ENCODE measurements at regions not wholly inside any gene's neighbourhood (a gene's known extent, or its start where the extent isn't known, plus 50 kb on each side); places are given as distances from the start of the nearest gene placed in this dataset. TPM values are rescaled to one million over a fixed set of nuclear protein-coding genes. Genes with fewer than 3 reads are reported as not detected.

GRCh38 chr5:129398026-129398678 lies 61.9 kb upstream of the ADAMTS19 start:
- Mint-ChIP-seq H3K27ac (no peak overlapping the region), H3K27me3 (no peaks in the 10 kb centered on the region), H3K36me3 (no peaks in the 10 kb centered on the region), H3K9me3 (peaks cover 3% of the 10 kb centered on the region), H3K4me1 (ENCODE audit: unreplicated experiment) (peaks cover 9% of the 10 kb centered on the region), H3K4me3 (no peak overlapping the region)
- DNase-seq (ENCODE audit: extremely low spot score, unreplicated experiment), result no peak
- TF ChIP-seq, protein P1, sequence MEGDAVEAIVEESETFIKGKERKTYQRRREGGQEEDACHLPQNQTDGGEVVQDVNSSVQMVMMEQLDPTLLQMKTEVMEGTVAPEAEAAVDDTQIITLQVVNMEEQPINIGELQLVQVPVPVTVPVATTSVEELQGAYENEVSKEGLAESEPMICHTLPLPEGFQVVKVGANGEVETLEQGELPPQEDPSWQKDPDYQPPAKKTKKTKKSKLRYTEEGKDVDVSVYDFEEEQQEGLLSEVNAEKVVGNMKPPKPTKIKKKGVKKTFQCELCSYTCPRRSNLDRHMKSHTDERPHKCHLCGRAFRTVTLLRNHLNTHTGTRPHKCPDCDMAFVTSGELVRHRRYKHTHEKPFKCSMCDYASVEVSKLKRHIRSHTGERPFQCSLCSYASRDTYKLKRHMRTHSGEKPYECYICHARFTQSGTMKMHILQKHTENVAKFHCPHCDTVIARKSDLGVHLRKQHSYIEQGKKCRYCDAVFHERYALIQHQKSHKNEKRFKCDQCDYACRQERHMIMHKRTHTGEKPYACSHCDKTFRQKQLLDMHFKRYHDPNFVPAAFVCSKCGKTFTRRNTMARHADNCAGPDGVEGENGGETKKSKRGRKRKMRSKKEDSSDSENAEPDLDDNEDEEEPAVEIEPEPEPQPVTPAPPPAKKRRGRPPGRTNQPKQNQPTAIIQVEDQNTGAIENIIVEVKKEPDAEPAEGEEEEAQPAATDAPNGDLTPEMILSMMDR (conservative IDR thresholded peaks at IDR 0.05), result no peak

DNA sequence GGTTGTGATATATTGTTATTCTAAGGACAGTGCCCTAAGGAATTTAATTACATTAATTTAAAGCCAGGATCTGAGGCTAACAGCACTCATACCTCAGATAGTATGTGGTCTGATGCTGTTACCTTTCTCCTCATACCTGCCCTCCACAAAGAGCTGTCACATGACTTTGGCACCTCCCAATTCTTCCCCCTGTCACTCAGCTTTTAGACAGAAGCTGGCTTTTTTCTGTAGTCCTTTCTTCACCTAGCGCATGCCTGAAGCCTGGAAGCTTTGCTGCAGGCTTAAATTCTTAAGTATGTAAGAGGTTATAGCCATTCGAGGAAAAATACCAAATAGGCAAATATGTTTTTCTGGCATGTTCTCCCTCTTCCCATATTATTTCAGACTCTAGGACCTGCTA lies 61.0 kb upstream of the ADAMTS19 start:
- no peaks in the 10 kb centered on the region for H3K27me3 Mint-ChIP-seq
- peaks cover 3% of the 10 kb centered on the region for H3K9me3 Mint-ChIP-seq
- no peak overlapping the region for H3K27ac Mint-ChIP-seq
- H3K4me3 Mint-ChIP-seq, result no peak overlapping the region
- H3K36me3 Mint-ChIP-seq, result no peaks in the 10 kb centered on the region
- H3K4me1 Mint-ChIP-seq (ENCODE audit: unreplicated experiment), result peaks cover 9% of the 10 kb centered on the region
- TF ChIP-seq, protein P1 (conservative IDR thresholded peaks at IDR 0.05), result no peak
- DNase-seq (ENCODE audit: extremely low spot score, unreplicated experiment), result no peak

DNA sequence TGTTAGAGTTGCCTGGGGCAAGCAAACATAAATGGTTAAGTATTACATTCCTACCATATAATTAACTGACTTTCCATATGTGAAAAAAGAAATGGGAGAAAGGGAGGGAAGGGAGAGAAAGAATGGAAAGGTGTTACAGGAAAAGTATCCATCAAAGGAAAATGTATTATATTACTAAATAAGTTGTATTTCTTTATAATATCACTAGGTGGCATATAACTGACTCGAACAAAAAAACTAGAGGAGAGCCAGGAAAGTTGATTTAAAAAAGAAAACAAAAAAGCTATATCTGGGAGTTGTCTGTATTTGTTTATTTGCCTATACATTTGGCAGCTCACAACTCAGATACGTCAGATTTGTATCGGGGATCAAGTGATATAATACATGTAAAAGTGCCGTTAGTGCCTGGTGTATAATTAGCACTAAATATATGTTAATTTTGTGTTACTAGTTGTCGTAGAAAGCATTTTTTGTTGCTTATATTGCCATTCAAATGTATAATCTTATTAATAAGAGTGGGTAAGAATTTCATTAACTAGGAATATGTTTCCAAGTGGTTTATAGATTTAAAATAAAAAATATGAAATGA lies 59.6 kb upstream of the ADAMTS19 start:
- Mint-ChIP-seq H3K4me3 (no peak overlapping the region), H3K27ac (no peak overlapping the region), H3K4me1 (ENCODE audit: unreplicated experiment) (peaks cover 9% of the 10 kb centered on the region), H3K9me3 (peaks cover under 1% of the 10 kb centered on the region), H3K27me3 (no peaks in the 10 kb centered on the region), H3K36me3 (no peaks in the 10 kb centered on the region)
- TF ChIP-seq, protein P1 (conservative IDR thresholded peaks at IDR 0.05), result peak; percentile 57
- DNase-seq (ENCODE audit: extremely low spot score, unreplicated experiment), result no peak

- H3K9me3 Mint-ChIP-seq, result no peaks in the 10 kb centered on the region
- H3K27me3 Mint-ChIP-seq, result no peaks in the 10 kb centered on the region
- TF ChIP-seq, protein P1 (conservative IDR thresholded peaks at IDR 0.05), result no peak
- peaks cover 7% of the 10 kb centered on the region for H3K4me1 Mint-ChIP-seq (ENCODE audit: unreplicated experiment)
- H3K36me3 Mint-ChIP-seq, result no peaks in the 10 kb centered on the region
- H3K27ac Mint-ChIP-seq, result no peak overlapping the region
- H3K4me3 Mint-ChIP-seq, result no peak overlapping the region
- DNase-seq (ENCODE audit: extremely low spot score, unreplicated experiment), result no peak
These were observed 54.9 kb upstream of the ADAMTS19 start for GRCh38 chr5:129405222-129405621.

DNA sequence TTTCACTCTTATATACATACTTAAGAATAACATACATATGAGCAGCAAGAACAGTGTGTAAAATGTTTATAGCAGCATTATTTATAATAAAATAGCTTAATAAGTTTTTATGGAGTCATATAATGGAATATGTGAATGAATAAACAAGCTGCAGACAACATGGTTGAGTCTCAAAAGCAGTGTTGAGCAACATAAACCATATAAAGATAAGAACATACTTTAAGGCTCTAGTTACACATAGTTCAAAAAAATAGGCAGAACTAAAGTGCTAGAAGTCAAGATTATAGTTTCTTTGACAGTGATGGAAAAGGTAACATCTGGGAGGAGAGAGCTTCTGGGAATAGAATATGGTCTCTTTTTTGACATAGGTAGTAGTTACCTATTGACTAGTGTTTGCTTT lies 53.7 kb upstream of the ADAMTS19 start:
- Mint-ChIP-seq H3K9me3 (no peaks in the 10 kb centered on the region), H3K4me1 (ENCODE audit: unreplicated experiment) (peaks cover 7% of the 10 kb centered on the region), H3K27me3 (peaks cover 3% of the 10 kb centered on the region), H3K27ac (no peak overlapping the region), H3K36me3 (no peaks in the 10 kb centered on the region), H3K4me3 (no peak overlapping the region)
- no peak for DNase-seq (ENCODE audit: extremely low spot score, unreplicated experiment)
- TF ChIP-seq, protein P1 (conservative IDR thresholded peaks at IDR 0.05), result no peak

Small RNA genes in the stretch of these regions (microRNA-seq; reads per million reads assigned to microRNA genes)
- gene MIR4460, result not detected

Data from type B pancreatic cell (in vitro differentiated cells).